Dendritic cell treated with granulocyte-macrophage colony-stimulating factor and Interleukin-4, amounts not matched to agents 40 ng/mL and 50 ng/mL, for 4 days (primary cell): ENCODE measurements at regions not wholly inside any gene's neighbourhood (a gene's known extent, or its start where the extent isn't known, plus 50 kb on each side); places are given as distances from the start of the nearest gene placed in this dataset.

Source experiments
- H3K27ac Mint-ChIP-seq: one replicate; pipeline ENCODE4 v1.8.0; 2022; ENCODE audit warnings: mild to moderate bottlenecking, mixed read lengths
- H3K27me3 Mint-ChIP-seq: one replicate; pipeline ENCODE4 v1.8.0; 2022; ENCODE audit warnings: mild to moderate bottlenecking, mixed read lengths
- H3K36me3 Mint-ChIP-seq: one replicate; pipeline ENCODE4 v1.8.0; 2022; ENCODE audit warnings: low read depth, mixed read lengths
- H3K4me1 Mint-ChIP-seq: one replicate; pipeline ENCODE4 v1.8.0; 2022; ENCODE audit warnings: low read depth, mixed read lengths
- H3K4me3 Mint-ChIP-seq: one replicate; pipeline ENCODE4 v1.8.0; 2022; ENCODE audit warnings: mild to moderate bottlenecking, moderate library complexity, mixed read lengths
- H3K9me3 Mint-ChIP-seq: one replicate; pipeline ENCODE4 v1.8.0; 2022; ENCODE audit warnings: mixed read lengths
- intact Hi-C: fragments of 100-400 bp; cut with micrococcal nuclease; formaldehyde crosslinking; loops from one replicate; pipeline ENCODE4 v1.15.0; 2022

- no peaks in the 10 kb centered on the region for H3K27me3 Mint-ChIP-seq
Observed at GRCh38 chr1:55707196-55707595, 492.0 kb upstream of the USP24 start.

GRCh38 chr1:55706397-55706796 lies 491.2 kb upstream of the USP24 start:
- H3K27ac Mint-ChIP-seq: no peak overlapping the region
- peaks cover 5% of the 10 kb centered on the region for H3K4me1 Mint-ChIP-seq
- intact Hi-C loops: loop anchor here (10.0 kb wide), 1 partner anchor 878 kb away; no protein-coding TSS in a partner anchor
- H3K9me3 Mint-ChIP-seq: no peaks in the 10 kb centered on the region
- no peaks in the 10 kb centered on the region for H3K36me3 Mint-ChIP-seq
- no peak overlapping the region for H3K4me3 Mint-ChIP-seq
- no peaks in the 10 kb centered on the region for H3K27me3 Mint-ChIP-seq

More at GRCh38 chr1:55707196-55707595, 492.0 kb upstream of the USP24 start:
- no peaks in the 10 kb centered on the region for H3K9me3 Mint-ChIP-seq
- H3K4me3 Mint-ChIP-seq: no peak overlapping the region
- intact Hi-C loops: loop anchor here (10.0 kb wide), 1 partner anchor 878 kb away; no protein-coding TSS in a partner anchor
- H3K27ac Mint-ChIP-seq: no peak overlapping the region
- H3K36me3 Mint-ChIP-seq: no peaks in the 10 kb centered on the region
- H3K4me1 Mint-ChIP-seq: peaks cover 5% of the 10 kb centered on the region

GRCh38 chr1:55703726-55704363 lies 488.7 kb upstream of the USP24 start:
- intact Hi-C loops: loop anchor here (10.0 kb wide), 1 partner anchor 881 kb away; no protein-coding TSS in a partner anchor
- no peak overlapping the region for H3K27ac Mint-ChIP-seq

GRCh38 chr1:55702064-55702463 lies 486.9 kb upstream of the USP24 start:
- no peaks in the 10 kb centered on the region for H3K27me3 Mint-ChIP-seq
- no peaks in the 10 kb centered on the region for H3K9me3 Mint-ChIP-seq
- H3K4me1 Mint-ChIP-seq: peaks cover 5% of the 10 kb centered on the region
- no peak overlapping the region for H3K4me3 Mint-ChIP-seq
- no peak overlapping the region for H3K27ac Mint-ChIP-seq
- intact Hi-C loops: loop anchor here (10.0 kb wide), 1 partner anchor 883 kb away; no protein-coding TSS in a partner anchor
- no peaks in the 10 kb centered on the region for H3K36me3 Mint-ChIP-seq

More at GRCh38 chr1:55703726-55704363, 488.7 kb upstream of the USP24 start:
- Mint-ChIP-seq H3K27me3 (no peaks in the 10 kb centered on the region), H3K9me3 (no peaks in the 10 kb centered on the region), H3K4me3 (no peak overlapping the region), H3K36me3 (no peaks in the 10 kb centered on the region), H3K4me1 (peaks cover 5% of the 10 kb centered on the region)

- no peaks in the 10 kb centered on the region for H3K36me3 Mint-ChIP-seq
- no peak overlapping the region for H3K4me3 Mint-ChIP-seq
- peaks cover 5% of the 10 kb centered on the region for H3K4me1 Mint-ChIP-seq
- intact Hi-C loops: loop anchor here (10.0 kb wide), 1 partner anchor 884 kb away; no protein-coding TSS in a partner anchor
- H3K27ac Mint-ChIP-seq: no peak overlapping the region
- no peaks in the 10 kb centered on the region for H3K9me3 Mint-ChIP-seq
- H3K27me3 Mint-ChIP-seq: no peaks in the 10 kb centered on the region
Observed at GRCh38 chr1:55700359-55701130, 485.4 kb upstream of the USP24 start.

- H3K27ac Mint-ChIP-seq: no peak overlapping the region
- no peaks in the 10 kb centered on the region for H3K36me3 Mint-ChIP-seq
- H3K4me1 Mint-ChIP-seq: no peaks in the 10 kb centered on the region
- H3K9me3 Mint-ChIP-seq: no peaks in the 10 kb centered on the region
- no peaks in the 10 kb centered on the region for H3K27me3 Mint-ChIP-seq
- intact Hi-C loops: no loop called here
- no peak overlapping the region for H3K4me3 Mint-ChIP-seq
Observed at GRCh38 chr1:55699228-55699627, 484.1 kb upstream of the USP24 start.

GRCh38 chr1:55697997-55698535 lies 482.9 kb upstream of the USP24 start:
- Mint-ChIP-seq H3K4me1 (no peaks in the 10 kb centered on the region), H3K4me3 (no peak overlapping the region), H3K9me3 (no peaks in the 10 kb centered on the region), H3K27me3 (no peaks in the 10 kb centered on the region), H3K27ac (no peak overlapping the region), H3K36me3 (no peaks in the 10 kb centered on the region)
- intact Hi-C loops: no loop called here

GRCh38 chr1:55696891-55697290 lies 481.7 kb upstream of the USP24 start:
- H3K27me3 Mint-ChIP-seq: no peaks in the 10 kb centered on the region
- no peaks in the 10 kb centered on the region for H3K9me3 Mint-ChIP-seq
- no peak overlapping the region for H3K27ac Mint-ChIP-seq
- intact Hi-C loops: no loop called here
- no peaks in the 10 kb centered on the region for H3K36me3 Mint-ChIP-seq
- no peaks in the 10 kb centered on the region for H3K4me1 Mint-ChIP-seq
- no peak overlapping the region for H3K4me3 Mint-ChIP-seq

- Mint-ChIP-seq H3K4me3 (no peak overlapping the region), H3K9me3 (no peaks in the 10 kb centered on the region), H3K27ac (no peak overlapping the region), H3K4me1 (no peaks in the 10 kb centered on the region), H3K27me3 (no peaks in the 10 kb centered on the region), H3K36me3 (no peaks in the 10 kb centered on the region)
- intact Hi-C loops: no loop called here
Observed at GRCh38 chr1:55696181-55696754, 481.1 kb upstream of the USP24 start.

- Mint-ChIP-seq H3K36me3 (no peaks in the 10 kb centered on the region), H3K27ac (no peak overlapping the region), H3K27me3 (peaks cover 2% of the 10 kb centered on the region), H3K4me3 (no peak overlapping the region), H3K4me1 (no peaks in the 10 kb centered on the region), H3K9me3 (no peaks in the 10 kb centered on the region)
- intact Hi-C loops: no loop called here
Observed at GRCh38 chr1:55695552-55695951, 480.4 kb upstream of the USP24 start.

GRCh38 chr1:55695151-55695550 lies 480.0 kb upstream of the USP24 start:
- Mint-ChIP-seq H3K27ac (no peak overlapping the region), H3K36me3 (no peaks in the 10 kb centered on the region), H3K27me3 (peaks cover 2% of the 10 kb centered on the region), H3K4me1 (no peaks in the 10 kb centered on the region), H3K4me3 (no peak overlapping the region), H3K9me3 (no peaks in the 10 kb centered on the region)
- intact Hi-C loops: no loop called here

- intact Hi-C loops: no loop called here
- Mint-ChIP-seq H3K27ac (no peak overlapping the region), H3K4me1 (no peaks in the 10 kb centered on the region), H3K4me3 (no peak overlapping the region), H3K9me3 (no peaks in the 10 kb centered on the region), H3K36me3 (no peaks in the 10 kb centered on the region), H3K27me3 (peaks cover 2% of the 10 kb centered on the region)
Observed at GRCh38 chr1:55694310-55694801, 479.2 kb upstream of the USP24 start.

- Mint-ChIP-seq H3K4me3 (no peak overlapping the region), H3K4me1 (no peaks in the 10 kb centered on the region), H3K27ac (no peak overlapping the region), H3K27me3 (peaks cover 2% of the 10 kb centered on the region), H3K36me3 (no peaks in the 10 kb centered on the region), H3K9me3 (no peaks in the 10 kb centered on the region)
- intact Hi-C loops: no loop called here
Observed at GRCh38 chr1:55692726-55693125, 477.6 kb upstream of the USP24 start.

GRCh38 chr1:55690366-55690765 lies 475.2 kb upstream of the USP24 start:
- Mint-ChIP-seq H3K27me3 (peaks cover 2% of the 10 kb centered on the region), H3K27ac (no peak overlapping the region), H3K9me3 (no peaks in the 10 kb centered on the region), H3K36me3 (no peaks in the 10 kb centered on the region), H3K4me3 (no peak overlapping the region), H3K4me1 (no peaks in the 10 kb centered on the region)
- intact Hi-C loops: no loop called here
